ENCODE measurements at regions not wholly inside any gene's neighbourhood (a gene's known extent, or its start where the extent isn't known, plus 50 kb on each side); places are given as distances from the start of the nearest gene placed in this dataset.

DNA sequence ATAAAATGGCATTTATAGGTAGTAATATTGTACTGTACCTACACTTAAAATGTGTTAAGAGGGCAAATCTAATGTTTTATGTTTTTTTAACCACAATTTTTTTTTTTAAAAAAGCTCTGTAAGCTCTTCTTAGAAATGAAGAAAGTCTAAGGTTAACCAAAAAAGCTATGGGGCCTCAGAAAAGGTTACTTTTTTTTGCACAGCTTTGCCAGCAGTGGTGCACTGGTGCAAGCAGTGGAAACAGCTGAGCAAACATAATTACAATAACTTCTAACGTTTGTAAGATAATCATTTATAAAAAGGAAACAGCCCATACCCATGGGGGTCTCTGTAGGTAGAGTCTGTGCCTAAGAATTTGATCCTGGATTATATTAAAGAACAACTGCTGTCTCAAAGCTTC is 85.1 kb upstream of the NID2 start (continued):
- TF ChIP-seq, protein P1, sequence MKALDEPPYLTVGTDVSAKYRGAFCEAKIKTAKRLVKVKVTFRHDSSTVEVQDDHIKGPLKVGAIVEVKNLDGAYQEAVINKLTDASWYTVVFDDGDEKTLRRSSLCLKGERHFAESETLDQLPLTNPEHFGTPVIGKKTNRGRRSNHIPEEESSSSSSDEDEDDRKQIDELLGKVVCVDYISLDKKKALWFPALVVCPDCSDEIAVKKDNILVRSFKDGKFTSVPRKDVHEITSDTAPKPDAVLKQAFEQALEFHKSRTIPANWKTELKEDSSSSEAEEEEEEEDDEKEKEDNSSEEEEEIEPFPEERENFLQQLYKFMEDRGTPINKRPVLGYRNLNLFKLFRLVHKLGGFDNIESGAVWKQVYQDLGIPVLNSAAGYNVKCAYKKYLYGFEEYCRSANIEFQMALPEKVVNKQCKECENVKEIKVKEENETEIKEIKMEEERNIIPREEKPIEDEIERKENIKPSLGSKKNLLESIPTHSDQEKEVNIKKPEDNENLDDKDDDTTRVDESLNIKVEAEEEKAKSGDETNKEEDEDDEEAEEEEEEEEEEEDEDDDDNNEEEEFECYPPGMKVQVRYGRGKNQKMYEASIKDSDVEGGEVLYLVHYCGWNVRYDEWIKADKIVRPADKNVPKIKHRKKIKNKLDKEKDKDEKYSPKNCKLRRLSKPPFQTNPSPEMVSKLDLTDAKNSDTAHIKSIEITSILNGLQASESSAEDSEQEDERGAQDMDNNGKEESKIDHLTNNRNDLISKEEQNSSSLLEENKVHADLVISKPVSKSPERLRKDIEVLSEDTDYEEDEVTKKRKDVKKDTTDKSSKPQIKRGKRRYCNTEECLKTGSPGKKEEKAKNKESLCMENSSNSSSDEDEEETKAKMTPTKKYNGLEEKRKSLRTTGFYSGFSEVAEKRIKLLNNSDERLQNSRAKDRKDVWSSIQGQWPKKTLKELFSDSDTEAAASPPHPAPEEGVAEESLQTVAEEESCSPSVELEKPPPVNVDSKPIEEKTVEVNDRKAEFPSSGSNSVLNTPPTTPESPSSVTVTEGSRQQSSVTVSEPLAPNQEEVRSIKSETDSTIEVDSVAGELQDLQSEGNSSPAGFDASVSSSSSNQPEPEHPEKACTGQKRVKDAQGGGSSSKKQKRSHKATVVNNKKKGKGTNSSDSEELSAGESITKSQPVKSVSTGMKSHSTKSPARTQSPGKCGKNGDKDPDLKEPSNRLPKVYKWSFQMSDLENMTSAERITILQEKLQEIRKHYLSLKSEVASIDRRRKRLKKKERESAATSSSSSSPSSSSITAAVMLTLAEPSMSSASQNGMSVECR (CRISPR knock-in tag; IDR thresholded peaks at IDR 0.05; ENCODE audit: borderline replicate concordance): no peak
- TF ChIP-seq PRRX2 (CRISPR knock-in tag; IDR thresholded peaks at IDR 0.05): no peak
- TF ChIP-seq ZNF396 (CRISPR knock-in tag; IDR thresholded peaks at IDR 0.05; ENCODE audit: borderline replicate concordance): no peak

DNA sequence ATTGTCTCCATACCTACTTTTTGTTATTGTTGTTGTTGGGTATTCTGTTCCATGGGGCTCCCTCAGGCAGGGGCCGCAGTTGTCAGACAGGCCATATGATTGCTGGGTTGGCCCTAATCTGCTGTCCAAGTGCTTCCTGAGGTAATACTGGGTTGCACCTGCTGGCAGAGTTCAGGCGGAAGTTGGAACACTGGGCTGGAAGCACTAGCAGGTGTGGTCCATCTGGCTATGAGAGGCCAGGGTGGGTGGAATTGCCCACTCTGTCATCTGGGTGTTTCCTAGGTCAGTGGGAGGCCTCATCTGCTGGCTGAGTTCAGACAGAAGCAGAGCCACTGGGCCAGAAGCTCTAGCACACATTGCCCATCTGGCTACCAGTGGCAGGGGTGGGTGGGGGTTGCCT is 81.3 kb upstream of the NID2 start:
- CTCF ChIA-PET: no interaction called here
- no peak overlapping the region for H3K27ac Mint-ChIP-seq
- no peaks in the 10 kb centered on the region for H3K36me3 Mint-ChIP-seq
- TF ChIP-seq, protein P2, sequence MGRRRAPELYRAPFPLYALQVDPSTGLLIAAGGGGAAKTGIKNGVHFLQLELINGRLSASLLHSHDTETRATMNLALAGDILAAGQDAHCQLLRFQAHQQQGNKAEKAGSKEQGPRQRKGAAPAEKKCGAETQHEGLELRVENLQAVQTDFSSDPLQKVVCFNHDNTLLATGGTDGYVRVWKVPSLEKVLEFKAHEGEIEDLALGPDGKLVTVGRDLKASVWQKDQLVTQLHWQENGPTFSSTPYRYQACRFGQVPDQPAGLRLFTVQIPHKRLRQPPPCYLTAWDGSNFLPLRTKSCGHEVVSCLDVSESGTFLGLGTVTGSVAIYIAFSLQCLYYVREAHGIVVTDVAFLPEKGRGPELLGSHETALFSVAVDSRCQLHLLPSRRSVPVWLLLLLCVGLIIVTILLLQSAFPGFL (CRISPR knock-in tag; IDR thresholded peaks at IDR 0.05; ENCODE audit: borderline replicate concordance): no peak
- no peak for TF ChIP-seq CBFB (CRISPR knock-in tag; IDR thresholded peaks at IDR 0.05; ENCODE audit: low read depth)
- POLR2A ChIA-PET: no interaction called here
- no peak for ATAC-seq
- no peaks in the 10 kb centered on the region for H3K9me3 Mint-ChIP-seq
- no peak for DNase-seq (ENCODE audit: low spot score)
- no peaks in the 10 kb centered on the region for H3K27me3 Mint-ChIP-seq (ENCODE audit: low read depth)
- H3K4me1 Mint-ChIP-seq: no peaks in the 10 kb centered on the region
- H3K4me3 Mint-ChIP-seq: no peak overlapping the region

DNA sequence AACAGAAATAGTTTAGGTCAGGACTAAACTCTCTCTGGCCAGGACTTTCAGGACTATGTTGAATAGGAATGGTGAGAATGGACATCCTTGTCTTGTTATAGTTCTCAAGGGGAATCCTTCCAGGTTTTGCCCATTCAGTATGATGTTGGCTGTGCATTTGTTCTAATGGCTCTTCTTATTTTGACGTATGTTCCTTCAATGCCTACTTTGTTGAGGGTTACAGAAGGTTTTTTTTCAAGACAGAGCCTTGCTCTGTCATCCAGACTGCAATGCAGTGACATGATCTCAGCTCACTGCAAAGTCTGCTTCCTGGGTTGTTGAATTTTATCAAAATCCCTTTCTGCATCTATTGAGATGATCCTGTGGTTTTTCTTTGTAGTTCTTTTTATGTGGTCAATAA is 79.5 kb upstream of the NID2 start:
- H3K9me3 Mint-ChIP-seq: peaks cover 6% of the 10 kb centered on the region
- ChIA-PET CTCF (no interaction called here), POLR2A (no interaction called here)
- H3K4me3 Mint-ChIP-seq: no peak overlapping the region
- peaks cover 4% of the 10 kb centered on the region; the same call in 1 of the 2 replicates for H3K36me3 Mint-ChIP-seq
- no peak for ATAC-seq
- no peaks in the 10 kb centered on the region for H3K27me3 Mint-ChIP-seq (ENCODE audit: low read depth)
- no peak for DNase-seq (ENCODE audit: low spot score)
- H3K4me1 Mint-ChIP-seq: no peaks in the 10 kb centered on the region
- H3K27ac Mint-ChIP-seq: no peak overlapping the region
- TF ChIP-seq GRHL2 (CRISPR knock-in tag; IDR thresholded peaks at IDR 0.05; ENCODE audit: insufficient replicate concordance, severe bottlenecking): no peak
- TF ChIP-seq, protein P3, sequence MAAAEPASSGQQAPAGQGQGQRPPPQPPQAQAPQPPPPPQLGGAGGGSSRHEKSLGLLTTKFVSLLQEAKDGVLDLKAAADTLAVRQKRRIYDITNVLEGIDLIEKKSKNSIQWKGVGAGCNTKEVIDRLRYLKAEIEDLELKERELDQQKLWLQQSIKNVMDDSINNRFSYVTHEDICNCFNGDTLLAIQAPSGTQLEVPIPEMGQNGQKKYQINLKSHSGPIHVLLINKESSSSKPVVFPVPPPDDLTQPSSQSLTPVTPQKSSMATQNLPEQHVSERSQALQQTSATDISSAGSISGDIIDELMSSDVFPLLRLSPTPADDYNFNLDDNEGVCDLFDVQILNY (CRISPR knock-in tag; IDR thresholded peaks at IDR 0.05): no peak
- TF ChIP-seq, protein P4, sequence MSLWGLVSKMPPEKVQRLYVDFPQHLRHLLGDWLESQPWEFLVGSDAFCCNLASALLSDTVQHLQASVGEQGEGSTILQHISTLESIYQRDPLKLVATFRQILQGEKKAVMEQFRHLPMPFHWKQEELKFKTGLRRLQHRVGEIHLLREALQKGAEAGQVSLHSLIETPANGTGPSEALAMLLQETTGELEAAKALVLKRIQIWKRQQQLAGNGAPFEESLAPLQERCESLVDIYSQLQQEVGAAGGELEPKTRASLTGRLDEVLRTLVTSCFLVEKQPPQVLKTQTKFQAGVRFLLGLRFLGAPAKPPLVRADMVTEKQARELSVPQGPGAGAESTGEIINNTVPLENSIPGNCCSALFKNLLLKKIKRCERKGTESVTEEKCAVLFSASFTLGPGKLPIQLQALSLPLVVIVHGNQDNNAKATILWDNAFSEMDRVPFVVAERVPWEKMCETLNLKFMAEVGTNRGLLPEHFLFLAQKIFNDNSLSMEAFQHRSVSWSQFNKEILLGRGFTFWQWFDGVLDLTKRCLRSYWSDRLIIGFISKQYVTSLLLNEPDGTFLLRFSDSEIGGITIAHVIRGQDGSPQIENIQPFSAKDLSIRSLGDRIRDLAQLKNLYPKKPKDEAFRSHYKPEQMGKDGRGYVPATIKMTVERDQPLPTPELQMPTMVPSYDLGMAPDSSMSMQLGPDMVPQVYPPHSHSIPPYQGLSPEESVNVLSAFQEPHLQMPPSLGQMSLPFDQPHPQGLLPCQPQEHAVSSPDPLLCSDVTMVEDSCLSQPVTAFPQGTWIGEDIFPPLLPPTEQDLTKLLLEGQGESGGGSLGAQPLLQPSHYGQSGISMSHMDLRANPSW (CRISPR knock-in tag; conservative IDR thresholded peaks at IDR 0.05; ENCODE audit: low read depth): no peak
- TF ChIP-seq, protein P1 (CRISPR knock-in tag; IDR thresholded peaks at IDR 0.05; ENCODE audit: borderline replicate concordance): no peak
- TF ChIP-seq, protein P5, sequence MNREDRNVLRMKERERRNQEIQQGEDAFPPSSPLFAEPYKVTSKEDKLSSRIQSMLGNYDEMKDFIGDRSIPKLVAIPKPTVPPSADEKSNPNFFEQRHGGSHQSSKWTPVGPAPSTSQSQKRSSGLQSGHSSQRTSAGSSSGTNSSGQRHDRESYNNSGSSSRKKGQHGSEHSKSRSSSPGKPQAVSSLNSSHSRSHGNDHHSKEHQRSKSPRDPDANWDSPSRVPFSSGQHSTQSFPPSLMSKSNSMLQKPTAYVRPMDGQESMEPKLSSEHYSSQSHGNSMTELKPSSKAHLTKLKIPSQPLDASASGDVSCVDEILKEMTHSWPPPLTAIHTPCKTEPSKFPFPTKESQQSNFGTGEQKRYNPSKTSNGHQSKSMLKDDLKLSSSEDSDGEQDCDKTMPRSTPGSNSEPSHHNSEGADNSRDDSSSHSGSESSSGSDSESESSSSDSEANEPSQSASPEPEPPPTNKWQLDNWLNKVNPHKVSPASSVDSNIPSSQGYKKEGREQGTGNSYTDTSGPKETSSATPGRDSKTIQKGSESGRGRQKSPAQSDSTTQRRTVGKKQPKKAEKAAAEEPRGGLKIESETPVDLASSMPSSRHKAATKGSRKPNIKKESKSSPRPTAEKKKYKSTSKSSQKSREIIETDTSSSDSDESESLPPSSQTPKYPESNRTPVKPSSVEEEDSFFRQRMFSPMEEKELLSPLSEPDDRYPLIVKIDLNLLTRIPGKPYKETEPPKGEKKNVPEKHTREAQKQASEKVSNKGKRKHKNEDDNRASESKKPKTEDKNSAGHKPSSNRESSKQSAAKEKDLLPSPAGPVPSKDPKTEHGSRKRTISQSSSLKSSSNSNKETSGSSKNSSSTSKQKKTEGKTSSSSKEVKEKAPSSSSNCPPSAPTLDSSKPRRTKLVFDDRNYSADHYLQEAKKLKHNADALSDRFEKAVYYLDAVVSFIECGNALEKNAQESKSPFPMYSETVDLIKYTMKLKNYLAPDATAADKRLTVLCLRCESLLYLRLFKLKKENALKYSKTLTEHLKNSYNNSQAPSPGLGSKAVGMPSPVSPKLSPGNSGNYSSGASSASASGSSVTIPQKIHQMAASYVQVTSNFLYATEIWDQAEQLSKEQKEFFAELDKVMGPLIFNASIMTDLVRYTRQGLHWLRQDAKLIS (CRISPR knock-in tag; IDR thresholded peaks at IDR 0.05; ENCODE audit: borderline replicate concordance): no peak
- TF ChIP-seq NR1H2 (CRISPR knock-in tag; IDR thresholded peaks at IDR 0.05): no peak
- TF ChIP-seq, protein P6, sequence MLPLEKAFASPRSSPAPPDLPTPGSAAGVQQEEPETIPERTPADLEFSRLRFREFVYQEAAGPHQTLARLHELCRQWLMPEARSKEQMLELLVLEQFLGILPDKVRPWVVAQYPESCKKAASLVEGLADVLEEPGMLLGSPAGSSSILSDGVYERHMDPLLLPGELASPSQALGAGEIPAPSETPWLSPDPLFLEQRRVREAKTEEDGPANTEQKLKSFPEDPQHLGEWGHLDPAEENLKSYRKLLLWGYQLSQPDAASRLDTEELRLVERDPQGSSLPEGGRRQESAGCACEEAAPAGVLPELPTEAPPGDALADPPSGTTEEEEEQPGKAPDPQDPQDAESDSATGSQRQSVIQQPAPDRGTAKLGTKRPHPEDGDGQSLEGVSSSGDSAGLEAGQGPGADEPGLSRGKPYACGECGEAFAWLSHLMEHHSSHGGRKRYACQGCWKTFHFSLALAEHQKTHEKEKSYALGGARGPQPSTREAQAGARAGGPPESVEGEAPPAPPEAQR (CRISPR knock-in tag; IDR thresholded peaks at IDR 0.05): no peak
